Lower leg skin (tissue), 3 donors: ENCODE measurements at regions not wholly inside any gene's neighbourhood (a gene's known extent, or its start where the extent isn't known, plus 50 kb on each side); places are given as distances from the start of the nearest gene placed in this dataset.

ENCODE experiments used
- POLR2A ChIP-seq, 2 donors: fragments of 450-650 bp; IDR thresholded peaks; one replicate each; pipeline ENCODE4 v1.6.1; 2016 to 2017; ENCODE audit warnings: antibody characterized with exemption in 2 of 2, mild to moderate bottlenecking in 1 of 2, moderate library complexity in 1 of 2
- TF ChIP-seq, protein P1 (sequence below), 3 donors: fragments of 450-650 bp; IDR thresholded peaks; one replicate each; pipeline ENCODE4 v1.5.1; 2016; ENCODE audit warnings: antibody characterized with exemption in 3 of 3, mild to moderate bottlenecking in 3 of 3, moderate library complexity in 2 of 3

DNA sequence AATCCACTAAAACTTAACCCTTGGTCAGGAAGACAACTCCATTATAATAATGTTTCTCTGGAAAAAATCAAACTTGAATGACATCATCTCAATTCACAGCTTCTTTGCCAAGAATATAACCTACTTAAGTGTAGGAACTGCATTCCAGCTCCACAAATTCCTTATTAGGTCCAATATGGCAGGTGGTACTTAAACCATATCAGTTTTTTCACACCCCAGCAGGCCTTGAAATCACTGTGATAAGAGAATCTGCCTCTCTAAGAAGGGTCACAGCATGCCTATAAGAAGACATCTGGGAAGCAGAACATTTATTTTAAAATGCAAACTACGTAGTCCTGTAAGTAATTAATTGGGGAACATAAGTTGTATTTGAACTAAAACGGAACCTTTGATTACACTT, 687.8 kb downstream of the DIAPH3 start:
- no peak for TF ChIP-seq POLR2A (IDR thresholded peaks at IDR 0.05)
- TF ChIP-seq, protein P1, sequence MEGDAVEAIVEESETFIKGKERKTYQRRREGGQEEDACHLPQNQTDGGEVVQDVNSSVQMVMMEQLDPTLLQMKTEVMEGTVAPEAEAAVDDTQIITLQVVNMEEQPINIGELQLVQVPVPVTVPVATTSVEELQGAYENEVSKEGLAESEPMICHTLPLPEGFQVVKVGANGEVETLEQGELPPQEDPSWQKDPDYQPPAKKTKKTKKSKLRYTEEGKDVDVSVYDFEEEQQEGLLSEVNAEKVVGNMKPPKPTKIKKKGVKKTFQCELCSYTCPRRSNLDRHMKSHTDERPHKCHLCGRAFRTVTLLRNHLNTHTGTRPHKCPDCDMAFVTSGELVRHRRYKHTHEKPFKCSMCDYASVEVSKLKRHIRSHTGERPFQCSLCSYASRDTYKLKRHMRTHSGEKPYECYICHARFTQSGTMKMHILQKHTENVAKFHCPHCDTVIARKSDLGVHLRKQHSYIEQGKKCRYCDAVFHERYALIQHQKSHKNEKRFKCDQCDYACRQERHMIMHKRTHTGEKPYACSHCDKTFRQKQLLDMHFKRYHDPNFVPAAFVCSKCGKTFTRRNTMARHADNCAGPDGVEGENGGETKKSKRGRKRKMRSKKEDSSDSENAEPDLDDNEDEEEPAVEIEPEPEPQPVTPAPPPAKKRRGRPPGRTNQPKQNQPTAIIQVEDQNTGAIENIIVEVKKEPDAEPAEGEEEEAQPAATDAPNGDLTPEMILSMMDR (IDR thresholded peaks at IDR 0.05): no peak
